Subcutaneous abdominal adipose tissue (tissue), 5 donors: ENCODE measurements at regions not wholly inside any gene's neighbourhood (a gene's known extent, or its start where the extent isn't known, plus 50 kb on each side); places are given as distances from the start of the nearest gene placed in this dataset.
A peak's percentile ranks its signal among the peaks of the same experiment; 100 is the strongest.

ENCODE experiments used
- H3K27ac ChIP-seq: one replicate; pipeline ENCODE4 v1.7.0; 2013; ENCODE audit warnings: low read depth, mild to moderate bottlenecking, inconsistent platforms, low read length, moderate library complexity
- H3K27me3 ChIP-seq, 5 donors: one replicate each; pipeline ENCODE4 v1.7.0; 2013; ENCODE audit warnings: low read length in 5 of 5, inconsistent platforms in 1 of 5; ENCODE audit not compliant: control insufficient read depth in 5 of 5, insufficient read depth in 4 of 5
- H3K36me3 ChIP-seq, 5 donors: one replicate each; pipeline ENCODE4 v1.7.0; 2013; ENCODE audit warnings: low read length in 5 of 5; ENCODE audit not compliant: control insufficient read depth in 5 of 5, insufficient read depth in 5 of 5
- H3K4me1 ChIP-seq, 5 donors: one replicate each; pipeline ENCODE4 v1.7.0; 2013; ENCODE audit warnings: low read length in 5 of 5, mild to moderate bottlenecking in 3 of 5, moderate library complexity in 1 of 5; ENCODE audit not compliant: control insufficient read depth in 5 of 5, insufficient read depth in 5 of 5
- H3K4me3 ChIP-seq, 5 donors: one replicate each; pipeline ENCODE4 v1.7.0; 2013; ENCODE audit warnings: low read length in 5 of 5, low read depth in 1 of 5
- H3K9ac ChIP-seq, 5 donors: one replicate each; pipeline ENCODE4 v1.7.0; 2013; ENCODE audit warnings: low read length in 5 of 5, mild to moderate bottlenecking in 4 of 5, moderate library complexity in 3 of 5
- H3K9me3 ChIP-seq, 5 donors: one replicate each; pipeline ENCODE4 v1.7.0; 2013; ENCODE audit warnings: low read length in 5 of 5; ENCODE audit not compliant: control insufficient read depth in 5 of 5
- donor health status: healthy.
- donor health status: healthy.
- donor health status: healthy.
- donor health status: healthy.
- donor health status: healthy.

- Histone ChIP-seq H3K4me1 (peaks cover 4 to 20% (median 13%) of the 10 kb centered on the region in 5 donors), H3K27ac (no peak overlapping the region), H3K4me3 (no peak overlapping the region), H3K9me3 (peaks cover 0 to 4% (median 0%) of the 10 kb centered on the region in 5 donors), H3K9ac (no peak overlapping the region), H3K27me3 (peaks cover 0 to 15% (median 4%) of the 10 kb centered on the region in 5 donors), H3K36me3 (no peaks in the 10 kb centered on the region)
Observed at GRCh38 chr22:44368611-44369292, 56.0 kb upstream of the SHISAL1 start.

DNA sequence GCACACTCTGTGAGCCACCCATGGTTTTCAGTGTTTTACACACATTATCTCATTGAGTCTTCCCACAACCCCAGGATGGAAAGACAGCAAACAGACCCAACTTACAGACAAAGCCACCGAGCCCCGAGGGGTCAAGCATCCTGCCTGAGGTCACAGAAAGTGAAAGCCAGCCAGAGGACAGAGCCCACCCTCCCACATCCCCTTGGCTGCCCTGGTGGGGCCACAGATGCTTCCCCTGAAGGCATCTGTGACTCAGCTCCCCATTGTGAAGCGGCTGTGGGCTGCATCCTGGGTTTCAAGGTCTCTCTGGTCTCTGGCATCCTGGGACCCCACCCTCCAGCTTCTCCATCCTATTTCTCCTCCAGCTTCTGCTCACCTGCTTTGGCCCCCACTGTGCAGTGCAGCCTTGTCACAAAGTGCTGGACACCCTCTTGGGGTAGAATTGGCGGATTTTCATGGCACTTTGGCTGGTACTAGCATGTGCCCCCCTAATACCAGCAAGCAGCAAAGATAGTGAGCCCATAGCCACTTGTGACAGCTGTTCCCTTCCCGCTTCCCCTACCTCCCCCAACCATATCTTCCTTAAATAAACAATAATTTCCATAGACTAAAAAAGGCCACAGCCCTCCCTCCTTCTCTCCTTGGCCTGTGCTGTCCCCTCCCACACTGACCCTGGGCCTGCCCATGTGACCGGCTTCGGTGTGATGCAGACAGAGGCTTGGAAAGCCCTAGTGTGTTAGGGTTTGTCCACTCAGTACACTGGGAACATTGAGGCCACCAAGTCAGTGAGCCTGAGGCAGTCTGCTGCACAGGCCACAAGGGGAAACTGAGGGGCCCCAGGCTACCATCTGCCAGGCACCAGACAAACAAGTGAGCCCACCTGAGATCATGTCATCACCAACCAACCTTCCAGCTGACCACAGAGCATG, 53.9 kb upstream of the SHISAL1 start:
- H3K36me3 ChIP-seq: no peaks in the 10 kb centered on the region
- H3K27ac ChIP-seq: no peak overlapping the region
- no peak overlapping the region for H3K9ac ChIP-seq
- peaks cover 6 to 32% (median 24%) of the 10 kb centered on the region in 5 donors for H3K4me1 ChIP-seq
- peaks cover 0 to 7% (median 5%) of the 10 kb centered on the region in 5 donors for H3K27me3 ChIP-seq
- no peak overlapping the region for H3K4me3 ChIP-seq
- H3K9me3 ChIP-seq: peaks cover 0 to 1% (median 0%) of the 10 kb centered on the region in 5 donors

GRCh38 chr22:44365832-44366231, 53.1 kb upstream of the SHISAL1 start:
- Histone ChIP-seq H3K4me3 (no peak overlapping the region), H3K27ac (no peak overlapping the region), H3K27me3 (peaks cover 0 to 7% (median 5%) of the 10 kb centered on the region in 5 donors), H3K36me3 (no peaks in the 10 kb centered on the region), H3K9ac (no peak overlapping the region), H3K9me3 (no peaks in the 10 kb centered on the region), H3K4me1 (peaks cover 6 to 33% (median 27%) of the 10 kb centered on the region in 5 donors)

DNA sequence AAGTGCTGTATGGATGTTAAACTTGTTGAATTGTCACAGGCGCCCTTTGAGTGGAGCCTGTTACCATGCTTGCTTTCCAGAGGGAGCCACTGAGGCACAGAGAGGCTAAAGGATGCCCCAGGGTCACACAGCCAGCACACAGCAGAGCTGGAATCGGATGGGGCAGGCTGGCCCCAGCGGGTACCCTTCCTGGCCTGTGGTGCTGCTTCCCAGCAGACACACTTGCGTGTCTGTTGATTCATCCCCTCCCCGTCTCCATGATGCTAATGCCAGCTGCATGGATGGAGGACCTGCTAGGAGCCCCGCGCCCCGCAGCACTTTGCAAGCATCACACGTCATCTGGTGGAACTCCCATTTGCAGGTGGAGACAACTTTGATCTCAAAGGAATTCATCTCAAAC, 52.4 kb upstream of the SHISAL1 start:
- H3K4me1 ChIP-seq: peaks cover 6 to 39% (median 31%) of the 10 kb centered on the region in 5 donors

GRCh38 chr22:44364751-44365130, 52.0 kb upstream of the SHISAL1 start:
- no peaks in the 10 kb centered on the region for H3K36me3 ChIP-seq
- no peak overlapping the region for H3K4me3 ChIP-seq
- H3K27me3 ChIP-seq: peaks cover 0 to 5% (median 1%) of the 10 kb centered on the region in 5 donors
- peaks cover 6 to 39% (median 31%) of the 10 kb centered on the region in 5 donors for H3K4me1 ChIP-seq
- H3K9me3 ChIP-seq: no peaks in the 10 kb centered on the region
- H3K27ac ChIP-seq: no peak overlapping the region
- H3K9ac ChIP-seq: no peak overlapping the region

More for the DNA sequence above, 52.4 kb upstream of the SHISAL1 start:
- Histone ChIP-seq H3K36me3 (no peaks in the 10 kb centered on the region), H3K9ac (no peak overlapping the region), H3K9me3 (no peaks in the 10 kb centered on the region), H3K4me3 (no peak overlapping the region), H3K27ac (no peak overlapping the region), H3K27me3 (peaks cover 0 to 7% (median 5%) of the 10 kb centered on the region in 5 donors)

DNA sequence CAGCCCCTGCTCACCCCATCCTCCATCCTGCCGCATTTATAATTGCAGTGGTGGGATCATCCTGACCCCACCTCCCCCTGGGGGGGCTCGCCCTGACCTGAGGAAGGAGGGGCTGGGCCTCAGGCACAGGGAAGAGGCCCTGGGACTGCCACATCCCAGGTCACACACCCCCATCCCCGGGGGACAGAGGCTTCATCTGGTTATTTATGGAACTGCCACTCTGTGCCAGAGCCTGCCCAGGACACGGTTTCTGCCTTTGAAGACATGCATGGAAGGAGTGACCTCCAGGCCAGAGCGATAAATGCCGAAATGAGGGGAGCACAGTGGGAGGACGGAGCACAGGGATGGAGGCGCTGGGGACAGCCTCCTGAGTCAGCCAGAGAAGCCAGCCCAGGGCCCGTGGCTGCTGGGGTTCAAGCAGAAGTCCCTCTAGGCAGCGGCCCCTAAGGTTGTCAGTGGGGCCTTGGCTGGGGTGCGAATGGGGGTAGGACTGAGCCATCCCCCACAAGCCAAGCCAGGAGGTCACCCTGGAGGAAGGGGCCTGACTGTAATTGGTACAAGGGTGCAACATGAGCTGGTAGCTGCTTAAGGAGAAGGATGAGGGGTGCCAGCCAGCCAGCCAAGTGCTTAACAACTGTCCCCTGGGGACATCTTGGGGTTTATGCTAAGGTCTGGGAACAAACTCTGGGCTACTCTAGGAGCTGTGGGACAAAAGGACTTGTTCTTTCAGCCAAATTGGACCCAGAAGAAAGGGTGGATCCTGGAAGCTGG, 51.4 kb upstream of the SHISAL1 start:
- no peak overlapping the region for H3K9ac ChIP-seq
- no peaks in the 10 kb centered on the region for H3K36me3 ChIP-seq
- peaks cover 6 to 39% (median 31%) of the 10 kb centered on the region in 5 donors for H3K4me1 ChIP-seq
- H3K4me3 ChIP-seq: no peak overlapping the region
- no peaks in the 10 kb centered on the region for H3K9me3 ChIP-seq
- no peak overlapping the region for H3K27ac ChIP-seq
- H3K27me3 ChIP-seq: peaks cover 0 to 5% (median 0%) of the 10 kb centered on the region in 5 donors

GRCh38 chr22:44363013-44363979, 50.5 kb upstream of the SHISAL1 start:
- Histone ChIP-seq H3K9ac (peak overlapping the region in 1 of 5 donors; percentile 31), H3K4me3 (peak overlapping the region in 1 of 5 donors; percentile 47), H3K4me1 (peaks cover 6 to 39% (median 31%) of the 10 kb centered on the region in 5 donors), H3K27me3 (peaks cover 0 to 5% (median 2%) of the 10 kb centered on the region in 5 donors), H3K27ac (no peak overlapping the region), H3K36me3 (no peaks in the 10 kb centered on the region), H3K9me3 (no peaks in the 10 kb centered on the region)

GRCh38 chr22:44362249-44363012, 49.7 kb upstream of the SHISAL1 start:
- Histone ChIP-seq H3K4me1 (peaks cover 6 to 39% (median 31%) of the 10 kb centered on the region in 5 donors), H3K9ac (no peak overlapping the region), H3K36me3 (no peaks in the 10 kb centered on the region), H3K27ac (no peak overlapping the region), H3K9me3 (no peaks in the 10 kb centered on the region), H3K4me3 (no peak overlapping the region), H3K27me3 (peaks cover 0 to 8% (median 3%) of the 10 kb centered on the region in 5 donors)
